Sigmoid colon (tissue), 6 donors: ENCODE measurements at regions not wholly inside any gene's neighbourhood (a gene's known extent, or its start where the extent isn't known, plus 50 kb on each side); places are given as distances from the start of the nearest gene placed in this dataset.

ENCODE experiments used
- DNase-seq: peaks from one replicate; pipeline ENCODE4 v3.0.0-alpha.2; 2019
- H3K27ac ChIP-seq, 4 donors: fragments of 200-600 bp; sonication (generic); one replicate each; pipeline ENCODE4 v1.5.1; 2016 to 2019; ENCODE audit warnings: mild to moderate bottlenecking in 1 of 4
- H3K27me3 ChIP-seq, 3 donors: fragments of 200-600 bp; sonication (generic); one replicate each; pipeline ENCODE4 v1.5.1; 2019; ENCODE audit warnings: mild to moderate bottlenecking in 1 of 3
- H3K36me3 ChIP-seq, 4 donors: fragments of 200-600 bp; sonication (generic); one replicate each; pipeline ENCODE4 v1.5.1; 2016 to 2019
- H3K4me1 ChIP-seq, 4 donors: fragments of 200-600 bp; sonication (generic); one replicate each; pipeline ENCODE4 v1.5.1; 2017 to 2019
- H3K4me3 ChIP-seq, 4 donors: fragments of 200-600 bp; sonication (generic); one replicate each; pipeline ENCODE4 v1.5.1; 2017 to 2019; ENCODE audit warnings: mild to moderate bottlenecking in 2 of 4, moderate library complexity in 1 of 4
- H3K9me3 ChIP-seq, 4 donors: fragments of 200-600 bp in 3 of 4; sonication (generic) in 3 of 4; one replicate each; pipeline versions ENCODE4 v1.5.1 to v1.6.1; 2013 to 2019
- CTCF ChIP-seq, 4 experiments: fragments of 450-650 bp in 3 of 4; fragments of 200-600 bp in 1 of 4; IDR thresholded peaks; one replicate each; pipeline ENCODE4 v1.5.1; 2016 to 2019; ENCODE audit warnings: antibody characterized with exemption in 4 of 4, mild to moderate bottlenecking in 3 of 4, moderate library complexity in 2 of 4
- EP300 ChIP-seq, 4 donors: sonication (generic); formaldehyde crosslinking; IDR thresholded peaks; one replicate each; pipeline ENCODE4 v1.6.1; 2017; ENCODE audit warnings: antibody characterized with exemption in 4 of 4
- POLR2A ChIP-seq, 2 donors: fragments of 450-650 bp; IDR thresholded peaks; one replicate each; pipeline ENCODE4 v1.6.1; 2016; ENCODE audit warnings: antibody characterized with exemption in 2 of 2, mild to moderate bottlenecking in 2 of 2, moderate library complexity in 2 of 2
- POLR2AphosphoS5 ChIP-seq, 4 donors: sonication (generic); formaldehyde crosslinking; IDR thresholded peaks; one replicate each; pipeline ENCODE4 v1.6.1; 2017; ENCODE audit warnings: antibody characterized with exemption in 4 of 4
- WGBS, 2 donors: extraction: QIAGEN DNeasy Blood & Tissue Kit; methylation state at CpG; one replicate each; pipeline ENCODE4 v1.1.7; 2013; 5-methylcytosine and 5-hydroxymethylcytosine counted together
- intact Hi-C: fragments of 100-400 bp; cut with DNase I; formaldehyde crosslinking; loops from one replicate; pipeline ENCODE4 v1.15.1; 2023
- donor health status: healthy with polysubstance abuse.
- donor health status: healthy.

- H3K4me1 ChIP-seq = peaks cover 0 to 25% (median 17%) of the 10 kb centered on the region in 4 donors
- TF ChIP-seq CTCF (IDR thresholded peaks at IDR 0.05) (no peak), POLR2A (IDR thresholded peaks at IDR 0.05) (no peak), EP300 (IDR thresholded peaks at IDR 0.05) (no peak), POLR2AphosphoS5 (IDR thresholded peaks at IDR 0.05) (no peak)
- H3K27ac ChIP-seq = no peak overlapping the region
- intact Hi-C loops = no loop called here
- H3K4me3 ChIP-seq = no peak overlapping the region
- no peaks in the 10 kb centered on the region for H3K27me3 ChIP-seq
- no peak for DNase-seq
- whole genome bisulfite sequencing, 2 donors = 85 to 89% methylated on average over 1 of the region's 1 CpG
- no peaks in the 10 kb centered on the region for H3K36me3 ChIP-seq
- H3K9me3 ChIP-seq = no peaks in the 10 kb centered on the region
Observed at GRCh38 chr9:105141976-105142250, 102.5 kb upstream of the SLC44A1 start.

- Histone ChIP-seq H3K4me3 (no peak overlapping the region), H3K4me1 (peaks cover 0 to 30% (median 22%) of the 10 kb centered on the region in 4 donors), H3K36me3 (no peaks in the 10 kb centered on the region), H3K9me3 (no peaks in the 10 kb centered on the region), H3K27ac (no peak overlapping the region), H3K27me3 (no peaks in the 10 kb centered on the region)
- WGBS, 2 donors = 78 to 92% methylated on average over 8 of the region's 8 CpGs
- DNase-seq = no peak
- intact Hi-C loops = no loop called here
- TF ChIP-seq EP300 (IDR thresholded peaks at IDR 0.05) (no peak), POLR2A (IDR thresholded peaks at IDR 0.05) (no peak), CTCF (IDR thresholded peaks at IDR 0.05) (no peak), POLR2AphosphoS5 (IDR thresholded peaks at IDR 0.05) (no peak)
Observed at GRCh38 chr9:105142406-105143135, 101.9 kb upstream of the SLC44A1 start.

- TF ChIP-seq POLR2A (IDR thresholded peaks at IDR 0.05) (no peak), POLR2AphosphoS5 (IDR thresholded peaks at IDR 0.05) (no peak), EP300 (IDR thresholded peaks at IDR 0.05) (no peak), CTCF (IDR thresholded peaks at IDR 0.05) (no peak)
- Histone ChIP-seq H3K27ac (no peak overlapping the region), H3K9me3 (no peaks in the 10 kb centered on the region), H3K36me3 (no peaks in the 10 kb centered on the region), H3K27me3 (no peaks in the 10 kb centered on the region), H3K4me3 (no peak overlapping the region), H3K4me1 (peaks cover 0 to 30% (median 22%) of the 10 kb centered on the region in 4 donors)
- intact Hi-C loops = no loop called here
- DNase-seq = no peak
- WGBS, 2 donors = 95 to 97% methylated on average over 6 of the region's 6 CpGs
Observed at GRCh38 chr9:105143136-105143430, 101.4 kb upstream of the SLC44A1 start.

- no peak for TF ChIP-seq CTCF (IDR thresholded peaks at IDR 0.05)
- TF ChIP-seq POLR2AphosphoS5 (IDR thresholded peaks at IDR 0.05) = no peak
- no peak for TF ChIP-seq POLR2A (IDR thresholded peaks at IDR 0.05)
- TF ChIP-seq EP300 (IDR thresholded peaks at IDR 0.05) = no peak
- Histone ChIP-seq H3K9me3 (no peaks in the 10 kb centered on the region), H3K4me1 (peaks cover 0 to 30% (median 19%) of the 10 kb centered on the region in 4 donors), H3K4me3 (no peak overlapping the region), H3K36me3 (no peaks in the 10 kb centered on the region), H3K27ac (no peak overlapping the region), H3K27me3 (no peaks in the 10 kb centered on the region)
- WGBS, 2 donors = 68 to 87% methylated on average over 1 of the region's 1 CpG
- intact Hi-C loops = no loop called here
- DNase-seq = no peak
Observed at GRCh38 chr9:105144076-105144475, 100.4 kb upstream of the SLC44A1 start.

- no peak for DNase-seq
- no peak overlapping the region for H3K27ac ChIP-seq
- intact Hi-C loops = loop anchor here (5.0 kb wide), 1 partner anchor 78 kb away; no protein-coding TSS in a partner anchor
Observed at GRCh38 chr9:105144841-105145240, 99.6 kb upstream of the SLC44A1 start.

More at GRCh38 chr9:105144841-105145240, 99.6 kb upstream of the SLC44A1 start:
- Histone ChIP-seq H3K36me3 (no peaks in the 10 kb centered on the region), H3K4me3 (no peak overlapping the region), H3K27me3 (no peaks in the 10 kb centered on the region), H3K9me3 (no peaks in the 10 kb centered on the region), H3K4me1 (peaks cover 0 to 30% (median 19%) of the 10 kb centered on the region in 4 donors)
- TF ChIP-seq EP300 (IDR thresholded peaks at IDR 0.05) (no peak), CTCF (IDR thresholded peaks at IDR 0.05) (no peak), POLR2A (IDR thresholded peaks at IDR 0.05) (no peak), POLR2AphosphoS5 (IDR thresholded peaks at IDR 0.05) (no peak)
- WGBS, 2 donors = 61 to 71% methylated on average over 2 of the region's 2 CpGs
